Right lobe of liver (tissue), 4 donors: ENCODE measurements at regions not wholly inside any gene's neighbourhood (a gene's known extent, or its start where the extent isn't known, plus 50 kb on each side); places are given as distances from the start of the nearest gene placed in this dataset.

Experiments used
- POLR2A ChIP-seq: fragments of 450-650 bp; IDR thresholded peaks from one replicate; pipeline ENCODE4 v1.6.1; 2017; ENCODE audit warnings: antibody characterized with exemption, mild to moderate bottlenecking
- TF ChIP-seq, protein P1 (sequence below), 4 donors: fragments of 200-600 bp in 3 of 4; fragments of 450-650 bp in 1 of 4; IDR thresholded peaks; one replicate each; pipeline versions ENCODE4 v1.5.1 to v1.8.0; 2016 to 2022; ENCODE audit warnings: antibody characterized with exemption in 4 of 4, mild to moderate bottlenecking in 2 of 4
- donor health status: DM: no; HTN: no; CAD: no.
- donor health status: DM: no; HTN: no; CAD: no.
- donor health status: DM: no; HTN: yes; CAD: no.

GRCh38 chr4:79211490-79211889 is 114.4 kb downstream of the NAA11 start:
- TF ChIP-seq, protein P1, sequence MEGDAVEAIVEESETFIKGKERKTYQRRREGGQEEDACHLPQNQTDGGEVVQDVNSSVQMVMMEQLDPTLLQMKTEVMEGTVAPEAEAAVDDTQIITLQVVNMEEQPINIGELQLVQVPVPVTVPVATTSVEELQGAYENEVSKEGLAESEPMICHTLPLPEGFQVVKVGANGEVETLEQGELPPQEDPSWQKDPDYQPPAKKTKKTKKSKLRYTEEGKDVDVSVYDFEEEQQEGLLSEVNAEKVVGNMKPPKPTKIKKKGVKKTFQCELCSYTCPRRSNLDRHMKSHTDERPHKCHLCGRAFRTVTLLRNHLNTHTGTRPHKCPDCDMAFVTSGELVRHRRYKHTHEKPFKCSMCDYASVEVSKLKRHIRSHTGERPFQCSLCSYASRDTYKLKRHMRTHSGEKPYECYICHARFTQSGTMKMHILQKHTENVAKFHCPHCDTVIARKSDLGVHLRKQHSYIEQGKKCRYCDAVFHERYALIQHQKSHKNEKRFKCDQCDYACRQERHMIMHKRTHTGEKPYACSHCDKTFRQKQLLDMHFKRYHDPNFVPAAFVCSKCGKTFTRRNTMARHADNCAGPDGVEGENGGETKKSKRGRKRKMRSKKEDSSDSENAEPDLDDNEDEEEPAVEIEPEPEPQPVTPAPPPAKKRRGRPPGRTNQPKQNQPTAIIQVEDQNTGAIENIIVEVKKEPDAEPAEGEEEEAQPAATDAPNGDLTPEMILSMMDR (IDR thresholded peaks at IDR 0.05) = no peak
- TF ChIP-seq POLR2A = no peak
